ENCODE measurements at regions not wholly inside any gene's neighbourhood (a gene's known extent, or its start where the extent isn't known, plus 50 kb on each side); places are given as distances from the start of the nearest gene placed in this dataset.
"Not testable (repeated sequence)": the region's sequence is repeated elsewhere in the genome, so short reads cannot be mapped to it uniquely, and the experiment has no call there.

GRCh38 chr7:142637240-142637639 is 112.0 kb upstream of the PRSS1 start:
- FAIRE-seq (no peak), DNase-seq (ENCODE audit: low spot score) (no peak)

DNA sequence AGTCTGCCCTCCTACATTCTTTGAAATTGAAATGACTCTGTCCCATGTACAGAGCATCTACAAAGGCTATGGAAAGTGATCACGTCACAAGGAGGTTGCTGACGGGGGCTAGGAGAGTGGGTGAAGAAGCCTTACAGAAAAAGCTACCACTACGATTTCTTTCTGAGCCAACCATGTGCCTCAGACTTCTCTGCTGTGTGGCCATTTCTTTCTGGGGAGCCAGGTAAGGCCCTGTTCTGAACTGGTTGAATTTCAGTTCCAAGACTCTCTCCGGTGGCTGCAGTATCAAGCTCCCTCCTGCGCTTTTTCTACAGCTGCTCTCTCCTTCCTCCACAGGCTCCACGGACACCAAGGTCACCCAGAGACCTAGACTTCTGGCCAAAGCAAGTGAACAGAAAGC is 112.5 kb upstream of the PRSS1 start:
- no peak for DNase-seq (ENCODE audit: low spot score)
- no peak for FAIRE-seq

DNA sequence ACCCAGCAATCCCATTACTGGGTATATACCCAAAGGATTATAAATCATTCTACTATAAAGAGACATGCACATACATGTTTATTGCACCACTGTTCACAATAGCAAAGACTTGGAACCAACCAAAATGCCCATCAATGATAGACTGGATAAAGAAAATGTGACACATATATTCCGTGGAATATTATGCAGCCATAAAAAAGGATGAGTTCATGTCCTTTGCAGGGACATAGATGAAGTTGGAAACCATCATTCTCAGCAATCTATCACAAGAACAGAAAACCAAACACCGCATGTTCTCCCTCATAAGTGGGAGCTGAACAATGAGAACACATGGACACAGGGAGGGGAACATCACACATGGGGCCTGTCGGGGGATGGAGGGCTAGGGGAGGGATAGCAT is 113.2 kb upstream of the PRSS1 start:
- not testable (repeated sequence) for DNase-seq (ENCODE audit: low spot score); FAIRE-seq

DNA sequence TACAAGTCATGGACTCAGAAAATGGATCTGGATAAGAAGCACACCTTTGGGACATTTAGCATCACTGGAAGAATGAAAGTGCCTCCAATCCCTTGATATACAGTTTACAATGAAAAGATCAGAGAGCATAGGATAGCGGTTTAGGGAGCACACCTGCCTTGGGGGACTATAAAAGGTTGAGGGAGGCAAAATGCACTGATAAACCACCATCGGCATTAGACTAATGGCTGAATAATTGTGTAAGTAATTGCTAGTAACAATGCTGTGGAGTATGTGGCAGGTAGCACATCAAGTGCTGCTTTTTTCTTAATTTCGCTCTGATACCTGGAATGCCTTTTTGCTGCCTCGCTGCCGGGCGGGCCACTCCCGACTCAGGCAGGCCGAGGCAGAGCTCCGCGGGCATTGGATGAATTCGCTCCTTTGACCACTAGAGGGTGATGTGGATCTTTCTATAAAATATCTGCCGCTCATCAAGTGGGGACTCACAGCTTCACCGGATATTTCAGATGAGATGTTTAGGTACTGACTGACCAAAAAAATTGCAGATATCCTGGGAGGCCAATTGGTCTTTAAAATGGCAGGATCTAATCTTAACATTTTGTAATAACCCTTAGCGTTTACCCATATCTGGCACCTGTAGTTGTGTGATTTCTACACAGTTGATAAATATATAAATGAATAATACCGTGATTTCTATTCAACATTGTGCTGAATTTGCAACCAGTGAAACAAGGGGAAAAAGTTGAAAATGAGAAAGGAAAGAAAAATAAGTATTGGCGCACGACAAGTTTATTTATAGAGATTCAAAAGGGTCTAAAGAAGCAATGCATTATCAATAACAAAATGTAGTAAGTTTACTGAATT is 116.8 kb upstream of the PRSS1 start:
- DNase-seq (ENCODE audit: low spot score) (peak; percentile 80), FAIRE-seq (no peak)

GRCh38 chr7:142629588-142630260 is 119.5 kb upstream of the PRSS1 start:
- FAIRE-seq = no peak

DNA sequence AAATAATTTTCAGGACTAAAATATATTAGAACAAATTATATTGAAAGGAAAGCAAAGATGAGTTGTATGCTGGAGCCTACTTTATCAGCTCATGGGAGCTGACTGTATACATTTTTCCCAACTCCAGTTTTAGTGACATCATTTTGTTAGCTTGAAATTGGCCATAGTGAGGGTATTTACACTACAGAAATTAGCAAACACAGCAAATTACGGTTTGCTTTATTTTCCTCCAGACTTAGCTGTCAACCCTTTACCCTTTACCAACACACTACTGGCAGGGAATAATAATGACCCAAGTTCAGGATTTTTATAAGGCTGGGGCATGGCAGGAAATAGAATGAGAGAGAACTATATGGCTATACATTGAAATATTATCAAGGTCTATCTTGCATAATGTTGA is 120.3 kb upstream of the PRSS1 start:
- no peak for DNase-seq (ENCODE audit: low spot score)
- no peak for FAIRE-seq

More at GRCh38 chr7:142629588-142630260, 119.5 kb upstream of the PRSS1 start:
- peak; percentile 35 for DNase-seq (ENCODE audit: low spot score)

- FAIRE-seq; DNase-seq (ENCODE audit: low spot score): not testable (repeated sequence)
Measured at GRCh38 chr7:142627223-142627622, 122.0 kb upstream of the PRSS1 start.

GRCh38 chr7:142626420-142627035 is 122.7 kb upstream of the PRSS1 start:
- no peak for FAIRE-seq
- peak; percentile 15 for DNase-seq (ENCODE audit: low spot score)

GRCh38 chr7:142625216-142625615 is 124.1 kb upstream of the PRSS1 start:
- FAIRE-seq; DNase-seq (ENCODE audit: low spot score): not testable (repeated sequence)

GRCh38 chr7:142620402-142620801 is 128.9 kb upstream of the PRSS1 start:
- FAIRE-seq (no peak), DNase-seq (ENCODE audit: low spot score) (no peak)

GRCh38 chr7:142618655-142619351 is 130.5 kb upstream of the PRSS1 start:
- FAIRE-seq (no peak), DNase-seq (ENCODE audit: low spot score) (no peak)

- FAIRE-seq = no peak
- DNase-seq (ENCODE audit: low spot score) = no peak
Measured at GRCh38 chr7:142616842-142617241, 132.4 kb upstream of the PRSS1 start.

- no peak for DNase-seq (ENCODE audit: low spot score)
- FAIRE-seq = no peak
Measured at GRCh38 chr7:142616121-142616643, 133.1 kb upstream of the PRSS1 start.

- FAIRE-seq (no peak), DNase-seq (ENCODE audit: low spot score) (no peak)
Measured at GRCh38 chr7:142615508-142615907, 133.8 kb upstream of the PRSS1 start.

DNA sequence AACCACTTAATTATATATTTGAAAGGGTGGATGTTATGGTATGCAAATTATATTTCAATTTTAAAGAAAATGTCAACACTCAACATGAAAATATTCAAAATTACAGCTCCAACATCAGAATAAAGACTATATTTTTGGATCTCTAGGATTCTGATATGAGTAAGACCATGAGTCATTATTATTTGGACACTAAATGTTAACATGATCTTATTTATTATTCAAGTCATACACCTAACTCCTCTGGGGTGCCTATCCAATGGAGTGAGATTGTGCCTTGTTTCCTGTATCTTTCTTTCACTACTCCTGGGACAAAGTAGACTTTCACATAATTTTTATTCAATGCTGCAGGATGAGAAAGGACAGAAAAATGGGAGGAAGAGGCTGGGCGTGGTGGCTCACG is 135.2 kb upstream of the PRSS1 start:
- no peak for FAIRE-seq
- no peak for DNase-seq (ENCODE audit: low spot score)

GRCh38 chr7:142612237-142612881 is 136.9 kb upstream of the PRSS1 start:
- no peak for DNase-seq (ENCODE audit: low spot score)
- no peak for FAIRE-seq

GRCh38 chr7:142611566-142612236 is 137.6 kb upstream of the PRSS1 start:
- FAIRE-seq = no peak

DNA sequence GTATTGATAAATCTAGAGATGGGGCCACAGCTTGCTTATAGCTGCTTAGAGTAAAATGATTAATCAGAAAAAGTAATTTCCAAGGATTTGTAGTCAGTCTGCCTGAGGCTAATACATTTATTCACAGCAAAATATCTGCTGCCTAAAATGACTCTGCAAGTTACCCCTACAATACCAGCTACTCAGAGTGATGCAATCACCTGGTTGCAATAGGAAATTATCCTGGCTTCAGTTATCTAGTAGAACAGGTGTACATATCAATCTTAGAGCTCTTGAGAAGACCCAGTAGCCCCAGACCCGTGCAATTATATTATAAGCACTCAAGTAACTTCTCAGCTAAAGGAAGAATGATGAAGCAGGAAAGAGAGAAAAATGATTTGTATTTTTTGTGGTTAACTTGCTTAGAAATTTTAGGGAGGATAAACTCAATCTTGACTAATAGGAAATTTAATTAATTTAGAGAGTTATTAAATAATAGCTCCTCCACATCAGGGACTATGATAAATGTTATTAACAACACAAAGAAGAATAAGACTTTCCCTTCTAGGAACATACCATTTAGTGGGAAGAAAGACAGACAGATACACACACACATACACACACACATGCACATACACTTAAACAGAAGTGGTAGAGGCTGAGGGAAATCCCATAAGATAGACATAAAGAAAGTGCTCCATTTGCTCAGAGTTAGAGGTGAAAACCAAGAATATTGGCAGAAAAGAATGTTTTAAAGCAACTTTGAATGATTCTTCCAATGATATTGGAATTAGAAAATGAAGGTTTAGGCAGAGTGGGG is 140.4 kb upstream of the PRSS1 start:
- FAIRE-seq (no peak), DNase-seq (ENCODE audit: low spot score) (no peak)

More at GRCh38 chr7:142611566-142612236, 137.6 kb upstream of the PRSS1 start:
- no peak for DNase-seq (ENCODE audit: low spot score)

GRCh38 chr7:142607351-142607750 is 141.9 kb upstream of the PRSS1 start:
- FAIRE-seq = no peak
- no peak for DNase-seq (ENCODE audit: low spot score)
